VCaP (cell line): ENCODE measurements at regions not wholly inside any gene's neighbourhood (a gene's known extent, or its start where the extent isn't known, plus 50 kb on each side); places are given as distances from the start of the nearest gene placed in this dataset.

Experiments used
- H3K27ac ChIP-seq: fragments of 450-650 bp; 2 replicates; pipeline ENCODE4 v1.5.1; 2017
- TF ChIP-seq, protein P1 (sequence below): fragments of 450-650 bp; conservative IDR thresholded peaks from 2 replicates; pipeline ENCODE4 v1.5.1; 2017; ENCODE audit warnings: mild to moderate bottlenecking, moderate library complexity

DNA sequence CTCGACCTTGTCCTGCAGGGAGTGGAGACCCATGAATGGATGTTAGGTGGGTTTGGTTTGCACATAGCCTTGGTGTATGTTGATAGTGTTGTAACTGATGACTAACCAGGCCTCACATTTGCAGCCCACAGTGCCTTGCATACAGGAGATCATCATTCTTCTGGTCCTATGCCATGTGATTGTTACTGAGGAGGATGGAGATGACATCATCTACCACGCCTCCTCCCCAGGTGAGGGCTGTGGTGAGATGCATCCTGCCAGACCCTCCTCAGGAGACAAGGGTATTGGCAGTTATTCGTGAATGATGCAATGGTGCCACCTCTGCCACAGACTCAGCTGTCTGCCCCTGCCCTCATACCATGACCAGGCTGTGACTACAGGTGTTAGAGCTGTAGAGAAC is 1294.1 kb downstream of the UQCRFS1 start:
- no peak overlapping the region for H3K27ac ChIP-seq
- TF ChIP-seq, protein P1, sequence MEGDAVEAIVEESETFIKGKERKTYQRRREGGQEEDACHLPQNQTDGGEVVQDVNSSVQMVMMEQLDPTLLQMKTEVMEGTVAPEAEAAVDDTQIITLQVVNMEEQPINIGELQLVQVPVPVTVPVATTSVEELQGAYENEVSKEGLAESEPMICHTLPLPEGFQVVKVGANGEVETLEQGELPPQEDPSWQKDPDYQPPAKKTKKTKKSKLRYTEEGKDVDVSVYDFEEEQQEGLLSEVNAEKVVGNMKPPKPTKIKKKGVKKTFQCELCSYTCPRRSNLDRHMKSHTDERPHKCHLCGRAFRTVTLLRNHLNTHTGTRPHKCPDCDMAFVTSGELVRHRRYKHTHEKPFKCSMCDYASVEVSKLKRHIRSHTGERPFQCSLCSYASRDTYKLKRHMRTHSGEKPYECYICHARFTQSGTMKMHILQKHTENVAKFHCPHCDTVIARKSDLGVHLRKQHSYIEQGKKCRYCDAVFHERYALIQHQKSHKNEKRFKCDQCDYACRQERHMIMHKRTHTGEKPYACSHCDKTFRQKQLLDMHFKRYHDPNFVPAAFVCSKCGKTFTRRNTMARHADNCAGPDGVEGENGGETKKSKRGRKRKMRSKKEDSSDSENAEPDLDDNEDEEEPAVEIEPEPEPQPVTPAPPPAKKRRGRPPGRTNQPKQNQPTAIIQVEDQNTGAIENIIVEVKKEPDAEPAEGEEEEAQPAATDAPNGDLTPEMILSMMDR: no peak

DNA sequence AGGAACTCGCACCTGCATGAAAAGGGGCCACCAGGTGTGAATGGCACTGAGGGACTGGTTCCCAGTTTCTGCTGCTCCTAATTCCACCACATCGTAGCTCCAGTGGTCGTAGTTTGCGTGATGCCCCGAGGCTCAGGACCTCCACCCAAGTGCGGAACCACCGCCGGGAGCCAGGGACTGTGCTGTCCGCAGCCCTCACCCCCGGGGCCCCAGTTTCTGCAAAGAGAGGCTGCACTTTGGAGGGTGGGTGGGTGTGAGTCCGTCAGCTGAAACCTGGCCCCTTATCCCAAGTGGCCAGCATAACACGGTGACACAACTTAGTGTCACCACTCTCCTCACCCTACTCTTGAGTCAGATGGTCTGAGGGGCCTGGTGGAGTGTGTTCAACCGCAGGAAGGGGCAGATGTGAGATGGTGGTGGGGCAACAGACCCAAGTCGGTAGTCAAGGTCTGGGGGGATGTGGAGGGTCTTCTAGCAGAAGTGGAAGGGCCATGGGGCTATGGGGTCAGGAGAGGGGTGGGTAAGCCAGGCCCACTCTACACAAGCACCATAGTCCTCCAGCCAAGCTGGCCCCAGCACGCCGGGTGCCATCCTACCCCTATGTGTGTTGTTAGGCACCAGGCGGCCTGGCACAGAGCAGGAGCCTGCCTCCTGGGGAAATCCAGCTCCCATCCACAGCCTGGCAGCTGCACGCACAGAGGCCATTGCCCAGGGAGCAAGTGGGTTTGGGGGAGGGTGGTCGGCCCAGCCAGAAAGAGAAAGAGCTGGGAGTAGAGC is 1301.6 kb downstream of the UQCRFS1 start:
- TF ChIP-seq, protein P1: no peak
- H3K27ac ChIP-seq: no peak overlapping the region

- no peak overlapping the region for H3K27ac ChIP-seq
- TF ChIP-seq, protein P1: no peak
Measured at GRCh38 chr19:27909861-27910260, 1303.1 kb downstream of the UQCRFS1 start.

GRCh38 chr19:27909185-27909840 is 1303.6 kb downstream of the UQCRFS1 start:
- TF ChIP-seq, protein P1: no peak
- no peak overlapping the region for H3K27ac ChIP-seq

DNA sequence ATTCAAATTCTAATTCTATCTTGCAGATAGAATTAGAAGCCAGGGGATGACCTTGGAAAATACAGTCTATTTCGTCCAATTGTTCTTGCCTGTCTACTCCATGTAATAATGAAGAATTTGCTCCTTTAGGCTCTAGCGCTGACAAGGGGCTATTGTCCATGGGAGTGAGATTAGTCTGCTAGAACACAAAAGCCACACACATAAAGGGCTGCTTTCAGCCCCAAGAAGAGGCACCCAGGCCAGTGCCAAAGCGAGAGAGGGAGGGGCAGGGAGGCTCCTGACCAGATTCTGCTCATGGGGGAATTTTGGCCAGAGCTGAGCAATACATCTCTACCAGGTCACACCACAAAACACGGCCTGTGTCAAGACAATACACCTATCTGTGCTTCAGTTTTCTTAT is 1306.9 kb downstream of the UQCRFS1 start:
- no peak overlapping the region for H3K27ac ChIP-seq
- TF ChIP-seq, protein P1: no peak

DNA sequence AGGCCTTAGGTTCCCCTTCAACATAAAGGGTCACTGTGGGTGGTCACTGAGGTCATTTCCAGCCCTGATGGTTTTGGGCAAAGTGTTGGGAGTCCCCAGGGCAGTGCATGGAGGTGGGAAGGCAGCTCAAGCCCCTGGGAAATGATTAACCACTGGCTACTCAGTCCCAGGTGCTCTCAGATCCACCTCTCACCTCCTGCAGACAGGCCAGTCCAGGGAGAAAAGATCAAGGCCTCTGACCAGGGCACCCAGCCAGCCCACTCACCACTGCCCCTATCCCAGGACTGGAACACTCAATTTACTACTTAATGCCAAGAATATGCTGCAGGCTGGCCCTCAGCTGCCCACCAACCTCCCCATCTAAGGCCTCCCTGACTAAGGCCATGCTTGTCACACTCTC is 1307.9 kb downstream of the UQCRFS1 start:
- TF ChIP-seq, protein P1: no peak
- H3K27ac ChIP-seq: no peak overlapping the region

- H3K27ac ChIP-seq: no peak overlapping the region
- TF ChIP-seq, protein P1: no peak
Measured at GRCh38 chr19:27901078-27901477, 1311.9 kb downstream of the UQCRFS1 start.
